Neural cell (in vitro differentiated cells): ENCODE measurements at regions not wholly inside any gene's neighbourhood (a gene's known extent, or its start where the extent isn't known, plus 50 kb on each side); places are given as distances from the start of the nearest gene placed in this dataset.

Source experiments
- CTCF ChIP-seq: fragments of 450-650 bp; IDR thresholded peaks from 2 replicates; pipeline ENCODE4 v1.5.1; 2014; ENCODE audit warnings: antibody characterized with exemption, mild to moderate bottlenecking, moderate library complexity; ENCODE audit not compliant: poor library complexity, severe bottlenecking
- EP300 ChIP-seq: fragments of 450-650 bp; conservative IDR thresholded peaks from 2 replicates; pipeline ENCODE4 v1.6.1; 2014; ENCODE audit warnings: antibody characterized with exemption, mild to moderate bottlenecking, moderate library complexity; ENCODE audit not compliant: poor library complexity, severe bottlenecking
- EZH2 ChIP-seq: fragments of 200-600, 300-800 bp; shearing (Covaris generic), sonication (generic); IDR thresholded peaks from 2 replicates; pipeline ENCODE4 v1.6.1; 2014; ENCODE audit warnings: antibody characterized with exemption, low read length, borderline replicate concordance, mild to moderate bottlenecking; ENCODE audit not compliant: insufficient read depth, poor library complexity, severe bottlenecking
- MXI1 ChIP-seq: fragments of 450-650 bp; conservative IDR thresholded peaks from 2 replicates; pipeline ENCODE4 v1.6.1; 2014; ENCODE audit warnings: antibody characterized with exemption, mild to moderate bottlenecking; ENCODE audit not compliant: poor library complexity, severe bottlenecking
- POLR2AphosphoS5 ChIP-seq: IDR thresholded peaks from 2 replicates; pipeline ENCODE4 v1.6.1; 2012
- RAD21 ChIP-seq: fragments of 450-650 bp; conservative IDR thresholded peaks from 2 replicates; pipeline ENCODE4 v1.6.1; 2014; ENCODE audit warnings: antibody characterized with exemption, mild to moderate bottlenecking, moderate library complexity
- REST ChIP-seq: IDR thresholded peaks from 2 replicates; pipeline ENCODE4 v1.6.1; 2012; ENCODE audit warnings: borderline replicate concordance
- SMC3 ChIP-seq: fragments of 450-650 bp; conservative IDR thresholded peaks from 2 replicates; pipeline ENCODE4 v1.6.1; 2014; ENCODE audit warnings: antibody characterized with exemption, mild to moderate bottlenecking, moderate library complexity; ENCODE audit not compliant: poor library complexity
- TAF1 ChIP-seq: IDR thresholded peaks from 2 replicates; pipeline ENCODE4 v1.6.1; 2012; ENCODE audit warnings: low read depth

- no peak for TF ChIP-seq EZH2
- no peak for TF ChIP-seq POLR2AphosphoS5
- TF ChIP-seq CTCF: no peak
- TF ChIP-seq RAD21: no peak
- no peak for TF ChIP-seq EP300
- no peak for TF ChIP-seq REST
- no peak for TF ChIP-seq MXI1
- no peak for TF ChIP-seq SMC3
- no peak for TF ChIP-seq TAF1
Observed at GRCh38 chr7:84654273-84654672, 459.7 kb upstream of the SEMA3A start.
